ENCODE measurements at regions not wholly inside any gene's neighbourhood (a gene's known extent, or its start where the extent isn't known, plus 50 kb on each side); places are given as distances from the start of the nearest gene placed in this dataset.
"Not testable (repeated sequence)": the region's sequence is repeated elsewhere in the genome, so short reads cannot be mapped to it uniquely, and the experiment has no call there.

DNA sequence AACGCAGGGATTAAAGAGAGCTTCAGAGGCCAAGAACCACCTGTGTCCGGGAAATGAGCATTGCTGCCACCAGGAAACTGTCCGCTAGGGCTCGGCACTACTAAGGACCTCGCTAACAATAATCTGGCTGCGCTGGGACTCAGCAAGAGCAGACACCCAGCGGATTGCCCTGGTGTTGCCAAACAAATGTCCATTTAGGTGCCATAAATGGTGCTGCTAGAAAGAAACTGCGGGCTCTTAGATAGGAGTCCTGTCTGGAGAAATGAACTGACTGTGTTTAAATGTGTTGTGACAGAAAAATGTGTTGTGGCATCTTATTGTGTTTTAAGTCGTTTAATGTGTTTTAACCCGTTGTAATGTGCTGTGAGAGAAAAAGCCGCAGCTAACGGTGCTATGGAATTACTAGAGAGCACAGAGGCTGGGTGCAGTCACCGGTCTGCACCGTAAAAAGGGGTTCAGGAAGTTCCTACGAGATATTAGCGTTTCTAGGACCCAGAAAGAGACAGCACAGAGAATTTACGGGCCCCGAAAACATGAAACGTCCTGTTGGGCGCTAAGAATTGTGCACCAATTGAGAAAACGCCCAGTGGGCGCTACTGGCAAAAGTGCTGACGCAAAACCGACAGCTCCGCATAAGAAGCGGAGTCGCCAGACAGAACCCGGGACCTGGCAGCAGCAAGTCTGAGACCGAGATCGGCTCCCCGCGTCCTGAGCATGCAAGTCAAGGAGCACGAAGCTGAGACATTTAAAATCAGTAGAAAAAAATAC is 90.6 kb downstream of the ANXA2R start:
- peak in 1 of 3 experiments; percentile 84 for DNase-seq

DNA sequence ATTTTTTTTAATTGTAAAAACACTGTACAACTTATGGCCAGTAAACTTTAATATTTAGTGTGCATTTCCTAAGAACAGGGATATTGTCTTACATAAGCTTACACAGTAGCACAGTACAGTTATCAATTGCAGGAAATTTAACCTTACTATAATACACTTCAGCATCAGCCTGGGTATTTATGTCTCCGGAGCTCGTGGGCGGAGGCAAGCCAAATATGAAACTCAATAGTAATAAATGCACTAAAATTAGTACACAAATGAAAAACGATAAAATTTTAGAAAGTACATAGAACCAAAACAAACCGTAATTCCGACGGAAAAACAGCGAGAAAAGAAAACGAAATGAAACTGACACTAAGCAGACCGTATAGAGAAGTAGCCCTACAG is 91.2 kb downstream of the ANXA2R start:
- no peak for DNase-seq

DNA sequence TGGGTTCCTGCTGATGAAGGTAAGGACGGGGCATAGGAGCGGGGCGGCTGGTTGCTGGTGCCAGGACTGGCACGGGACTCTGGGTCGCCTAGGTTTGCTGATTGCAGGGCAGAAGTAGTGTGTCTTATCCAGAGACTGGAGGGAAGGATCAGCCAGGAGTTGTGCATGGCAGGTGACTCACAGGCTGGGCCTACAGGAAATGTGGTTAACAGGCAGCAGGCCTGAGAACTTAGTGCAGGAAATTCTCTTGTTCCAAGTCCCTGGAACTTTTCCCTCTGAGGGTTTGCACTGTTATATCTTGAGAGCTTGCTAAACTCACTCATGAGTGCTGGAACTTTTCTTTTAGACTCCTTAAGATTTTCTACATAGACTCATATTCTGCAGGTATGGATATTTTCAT is 95.1 kb downstream of the ANXA2R start:
- no peak for DNase-seq

DNA sequence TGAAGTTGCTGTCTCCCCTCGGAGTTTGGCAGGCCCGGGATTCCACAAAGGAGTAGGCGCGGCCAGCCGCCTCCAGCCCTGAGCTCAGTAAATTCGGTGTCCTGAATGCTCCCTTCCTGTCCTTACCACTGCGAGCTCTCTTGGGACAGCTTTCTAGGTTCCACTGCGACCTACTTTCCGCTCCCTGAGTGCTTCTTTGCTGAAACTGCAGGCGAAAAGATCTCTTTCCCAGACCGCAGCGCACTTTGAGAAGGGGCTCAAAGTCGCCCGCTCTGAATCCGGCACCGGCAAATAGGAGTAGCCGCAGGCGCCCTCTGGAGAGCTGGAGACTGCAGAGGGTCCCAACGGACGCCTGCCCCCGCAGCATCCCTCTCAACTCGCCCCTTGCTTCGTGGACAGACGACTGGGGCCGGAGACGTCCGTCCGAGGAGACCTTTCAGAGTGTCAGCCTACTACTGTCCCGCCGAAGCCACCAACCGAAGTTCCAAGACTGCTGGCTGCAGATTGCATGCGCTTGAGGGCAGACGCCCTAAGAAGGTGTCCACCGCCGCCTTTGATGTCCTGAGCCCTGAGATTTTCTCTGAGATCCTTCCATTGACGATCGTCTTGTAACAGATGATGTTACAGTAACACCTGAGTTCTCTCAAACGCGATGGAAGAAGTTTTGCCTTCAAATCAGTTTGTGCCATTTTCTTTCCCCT is 96.0 kb downstream of the ANXA2R start:
- DNase-seq, result no peak

GRCh38 chr5:42940853-42941252 is 99.3 kb downstream of the ANXA2R start:
- peak in 1 of 3 experiments; percentile 16 for DNase-seq

- DNase-seq, result not testable (repeated sequence)
Measured at GRCh38 chr5:42932011-42932410, 108.1 kb downstream of the ANXA2R start.

DNA sequence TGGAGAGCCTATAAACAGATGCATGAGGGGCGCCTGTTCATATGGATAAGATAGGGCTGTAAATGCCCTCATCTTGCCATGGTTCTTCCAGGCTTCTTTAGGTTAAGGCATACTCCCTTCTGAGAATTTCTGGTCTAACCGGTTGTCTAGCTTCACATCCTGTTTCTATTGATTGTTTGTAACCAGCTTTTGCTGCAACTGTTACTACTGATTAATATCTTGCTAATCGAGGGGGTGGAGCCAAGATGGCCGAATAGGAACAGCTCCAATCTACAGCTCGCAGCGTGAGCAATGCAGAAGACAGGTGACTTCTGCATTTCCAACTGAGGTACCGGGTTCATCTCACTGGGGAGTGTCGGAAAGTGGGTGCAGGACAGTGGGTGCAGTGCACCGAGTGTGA is 108.7 kb downstream of the ANXA2R start:
- not testable (repeated sequence) for DNase-seq

DNA sequence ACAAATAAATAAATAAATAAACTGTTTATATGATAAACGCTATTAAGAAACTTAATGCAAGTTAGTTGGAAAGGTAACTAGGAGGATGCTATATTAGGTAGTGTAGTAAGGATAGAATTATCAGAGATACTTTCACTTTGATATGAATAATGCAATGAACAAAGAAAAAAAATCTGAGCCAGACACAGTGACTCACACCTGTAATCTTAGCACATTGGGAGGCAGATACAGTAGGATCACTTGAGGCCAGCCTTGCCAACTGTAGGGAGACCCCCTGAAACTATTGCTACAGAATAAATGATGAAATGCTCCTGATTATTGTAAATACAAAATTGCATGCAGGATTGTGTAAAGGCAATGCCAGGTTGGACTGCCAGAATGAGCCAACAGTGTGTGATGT is 109.2 kb downstream of the ANXA2R start:
- DNase-seq, result no peak

DNA sequence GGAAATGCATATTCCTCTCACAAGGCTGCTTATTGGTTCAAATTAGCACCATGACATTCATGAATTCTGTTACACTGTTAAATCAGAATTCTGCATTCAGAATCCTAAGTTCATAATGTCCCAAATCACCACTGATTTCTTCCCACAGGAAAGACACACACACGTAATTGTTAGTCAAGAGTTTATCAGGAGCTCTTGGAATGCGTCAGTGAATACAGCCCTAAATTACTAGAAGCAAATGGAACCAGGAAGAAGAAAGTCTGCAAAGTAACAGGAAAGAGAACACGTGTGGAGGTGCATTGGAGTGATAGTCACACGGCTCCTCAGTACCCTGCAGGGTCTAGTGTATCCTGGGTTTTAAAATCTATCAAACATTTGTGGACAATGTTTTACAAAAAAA is 110.2 kb downstream of the ANXA2R start:
- DNase-seq, result no peak

DNA sequence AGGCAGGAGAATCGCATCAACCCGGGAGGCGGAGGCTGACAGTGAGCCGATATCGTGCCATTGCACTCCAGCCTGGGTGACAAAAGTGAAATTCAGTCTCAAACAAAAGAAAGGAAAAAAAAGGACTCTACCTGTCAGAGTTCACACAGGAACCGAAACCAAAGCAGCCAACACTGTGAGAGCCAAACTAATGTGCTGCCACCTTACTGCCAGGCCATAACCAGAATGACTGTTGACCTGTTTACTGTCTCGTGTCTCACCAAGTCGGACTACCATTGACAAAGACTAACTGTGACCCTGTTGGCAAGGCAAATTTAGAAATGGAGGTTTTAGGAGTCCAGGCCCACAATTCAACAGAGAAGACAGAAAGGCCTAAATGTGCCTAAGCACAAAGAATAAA is 112.4 kb downstream of the ANXA2R start:
- DNase-seq, result no peak

- no peak for DNase-seq
Measured at GRCh38 chr5:42924686-42925085, 113.0 kb upstream of the SELENOP start.

- DNase-seq, result no peak
Measured at GRCh38 chr5:42924226-42924625, 112.5 kb upstream of the SELENOP start.

GRCh38 chr5:42923710-42924109 is 112.0 kb upstream of the SELENOP start:
- no peak for DNase-seq

- no peak for DNase-seq
Measured at GRCh38 chr5:42919600-42919999, 107.9 kb upstream of the SELENOP start.

DNA sequence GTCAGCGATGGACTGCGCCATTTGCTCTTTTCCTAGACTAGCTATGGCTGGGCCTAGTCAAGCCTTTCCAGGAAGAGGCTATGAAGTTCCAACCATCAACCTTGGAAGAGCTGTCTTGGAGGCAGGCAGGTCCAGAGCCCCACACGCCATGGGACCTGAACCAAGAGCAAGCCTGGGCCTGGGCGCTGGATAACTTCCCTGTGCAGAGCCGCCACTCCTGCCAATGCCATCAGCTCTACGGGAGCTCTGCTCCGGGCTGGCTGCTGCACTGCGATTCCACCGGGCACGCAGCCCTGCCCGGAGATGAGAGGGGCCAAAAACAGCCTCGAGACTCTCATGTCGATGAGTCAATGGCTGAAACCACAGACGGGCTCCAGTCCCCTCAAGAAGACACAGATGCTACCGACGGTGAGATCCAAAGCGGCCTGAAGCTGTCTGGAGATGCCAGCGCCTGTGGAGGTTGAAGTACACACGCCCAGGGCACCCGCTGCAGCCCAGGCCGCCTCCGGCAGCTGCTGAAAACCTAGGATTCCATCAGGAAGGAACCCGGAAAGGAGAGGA is 103.7 kb upstream of the SELENOP start:
- no peak for DNase-seq

GRCh38 chr5:42912184-42912798 is 100.6 kb upstream of the SELENOP start:
- DNase-seq, result peak; percentile 30 to 68 (median 64)

- DNase-seq, result peak; percentile 93 to 98 (median 97)
Measured at GRCh38 chr5:42908509-42909488, 97.1 kb upstream of the SELENOP start.

DNA sequence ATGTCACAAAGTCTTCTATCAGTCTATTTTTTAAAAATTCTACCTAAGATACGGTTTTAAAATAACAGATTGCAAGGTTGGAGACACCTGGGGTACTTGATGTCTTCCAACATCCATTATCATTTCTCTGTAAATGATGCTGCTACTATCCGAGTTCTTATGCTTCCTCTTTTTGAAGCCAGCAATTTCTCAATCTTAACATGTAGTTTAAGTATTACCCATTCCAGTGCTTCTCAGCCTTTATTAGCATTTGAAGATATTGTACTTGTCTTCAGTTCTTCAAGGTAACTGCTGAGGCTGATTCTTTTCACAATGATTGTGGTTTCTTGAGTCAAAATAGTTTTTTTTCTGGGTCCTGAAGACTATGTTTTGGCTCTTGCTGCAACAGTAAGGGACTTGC is 96.4 kb upstream of the SELENOP start:
- DNase-seq, result no peak

DNA sequence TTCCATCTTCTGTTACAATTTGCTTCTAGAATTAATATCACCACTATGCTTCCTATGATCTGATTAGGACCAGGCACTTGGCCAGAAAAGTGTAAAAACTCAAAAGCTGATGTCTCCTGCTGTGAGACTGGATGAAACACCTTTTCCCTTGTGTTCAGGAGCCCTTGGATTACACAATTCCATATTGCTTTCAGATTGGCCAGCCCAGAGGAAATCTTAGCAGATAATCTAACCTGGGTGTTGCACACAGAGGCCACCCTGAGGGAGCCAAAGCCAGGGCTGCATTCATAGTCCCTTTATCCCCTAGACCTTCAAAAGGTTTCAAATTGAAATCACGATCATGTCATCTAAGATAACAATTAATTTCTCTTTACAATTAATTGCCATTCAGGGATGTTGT is 94.1 kb upstream of the SELENOP start:
- DNase-seq, result peak in 2 of 3 experiments; percentile 30 to 68

- no peak for DNase-seq
Measured at GRCh38 chr5:42900734-42901133, 89.0 kb upstream of the SELENOP start.

GRCh38 chr5:42898760-42899159 is 87.1 kb upstream of the SELENOP start:
- no peak for DNase-seq

DNA sequence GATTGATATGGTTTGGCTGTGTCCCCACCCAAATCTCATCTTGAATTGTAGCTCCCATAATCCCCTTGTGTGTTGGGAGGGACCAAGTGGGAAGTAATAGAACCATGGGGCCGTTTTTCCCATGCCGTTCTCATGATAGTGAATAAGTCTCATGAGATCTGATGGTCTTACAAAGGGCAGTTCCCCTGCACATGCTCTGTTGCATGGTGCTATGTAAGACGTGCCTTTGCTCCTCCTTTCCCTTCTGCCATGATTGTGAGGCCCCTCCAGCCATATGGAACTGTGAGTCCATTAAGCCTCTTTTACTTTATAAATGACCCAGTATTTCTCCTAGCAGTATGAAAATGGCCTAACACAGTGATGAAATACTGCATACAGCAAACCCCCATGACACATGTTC is 84.8 kb upstream of the SELENOP start:
- DNase-seq, result no peak

Measured in NCI-H1417 (cell line).